ES-I3 (cell line): ENCODE measurements at regions not wholly inside any gene's neighbourhood (a gene's known extent, or its start where the extent isn't known, plus 50 kb on each side); places are given as distances from the start of the nearest gene placed in this dataset.
A peak's percentile ranks its signal among the peaks of the same experiment; 100 is the strongest.

Source experiments
- H3K36me3 ChIP-seq: 2 replicates; pipeline ENCODE4 v1.6.1; 2013; ENCODE audit warnings: mild to moderate bottlenecking, low read length, control low read depth, moderate library complexity; ENCODE audit not compliant: insufficient read depth
- H3K4me1 ChIP-seq: 2 replicates; pipeline ENCODE4 v1.6.1; 2013; ENCODE audit warnings: mild to moderate bottlenecking, control low read depth, low read length; ENCODE audit not compliant: insufficient read depth
- H3K9ac ChIP-seq: 2 replicates; pipeline ENCODE4 v1.6.1; 2013; ENCODE audit warnings: low read depth, mild to moderate bottlenecking, low read length, moderate library complexity
- H3K9me3 ChIP-seq: 2 replicates; pipeline ENCODE4 v1.6.1; 2013; ENCODE audit warnings: mild to moderate bottlenecking, low read length, moderate library complexity; ENCODE audit not compliant: control insufficient read depth, insufficient read depth

DNA sequence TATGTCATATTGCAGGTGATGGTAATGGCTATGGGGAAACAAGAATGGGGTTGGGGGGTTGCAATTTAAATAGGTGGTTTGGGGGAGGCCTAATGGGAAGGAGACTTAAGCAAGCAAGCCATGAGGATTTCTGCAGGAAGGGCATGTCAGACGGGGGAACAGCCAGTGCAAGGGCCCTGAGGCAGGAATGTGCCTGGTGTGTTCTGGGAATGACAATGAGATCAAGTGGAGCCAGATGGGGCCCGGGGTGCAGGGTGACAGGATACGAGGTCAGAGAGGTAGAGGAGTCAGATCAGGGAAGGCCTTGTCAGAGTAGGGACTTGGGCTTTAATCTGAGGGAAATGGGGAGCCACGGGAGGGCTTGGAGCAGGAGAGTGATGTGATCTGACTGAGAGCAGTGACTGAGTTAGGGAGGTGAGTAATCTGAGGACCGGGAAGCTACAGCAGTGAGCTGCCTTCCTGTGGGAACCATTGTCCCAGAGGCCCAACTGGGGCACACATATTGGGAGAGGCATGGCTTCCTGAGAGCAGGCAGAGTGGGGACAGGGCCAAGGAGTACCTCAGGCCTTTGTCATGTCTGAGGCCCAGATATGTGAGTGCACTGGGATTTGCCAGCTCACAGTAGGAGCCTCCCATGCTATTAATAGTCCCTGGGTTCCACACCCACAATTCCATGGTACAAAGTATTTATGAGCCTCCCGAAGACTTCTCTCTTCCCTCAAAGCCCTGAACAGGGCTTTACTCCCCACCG is 139.8 kb downstream of the BCOR start:
- Histone ChIP-seq H3K36me3 (no peaks in the 10 kb centered on the region), H3K4me1 (peaks cover 36% of the 10 kb centered on the region), H3K9me3 (no peaks in the 10 kb centered on the region), H3K9ac (no peak overlapping the region)

GRCh38 chrX:39958850-39959249 is 138.9 kb downstream of the BCOR start:
- H3K36me3 ChIP-seq: no peaks in the 10 kb centered on the region
- no peak overlapping the region for H3K9ac ChIP-seq
- no peaks in the 10 kb centered on the region for H3K9me3 ChIP-seq
- peaks cover 27% of the 10 kb centered on the region for H3K4me1 ChIP-seq

GRCh38 chrX:39960219-39960618 is 137.5 kb downstream of the BCOR start:
- Histone ChIP-seq H3K9ac (no peak overlapping the region), H3K4me1 (peaks cover 14% of the 10 kb centered on the region)

DNA sequence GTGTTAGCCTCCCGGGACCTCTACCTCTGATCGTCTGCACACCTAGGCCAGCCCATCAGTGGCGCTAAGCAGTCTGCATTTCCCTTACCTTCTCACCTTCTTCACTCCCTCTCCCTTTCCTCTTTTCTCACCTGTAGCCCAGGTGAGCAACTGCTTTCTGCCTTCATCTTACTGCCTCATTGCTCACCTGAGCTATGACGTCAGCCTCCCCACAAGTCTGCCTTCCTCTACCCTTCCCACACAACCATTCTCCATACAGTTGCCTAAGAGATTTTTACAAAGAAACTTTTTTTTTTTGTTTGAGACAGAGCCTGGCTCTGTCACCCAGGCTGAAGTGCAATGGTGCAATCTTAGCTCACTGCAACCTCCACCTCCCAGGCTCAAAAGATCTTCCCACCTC is 136.3 kb downstream of the BCOR start:
- H3K4me1 ChIP-seq: peaks cover 10% of the 10 kb centered on the region; the same call in 1 of the 2 replicates
- no peak overlapping the region for H3K9ac ChIP-seq
- H3K9me3 ChIP-seq: no peaks in the 10 kb centered on the region; the same call in 1 of the 2 replicates
- no peaks in the 10 kb centered on the region for H3K36me3 ChIP-seq

More at GRCh38 chrX:39960219-39960618, 137.5 kb downstream of the BCOR start:
- Histone ChIP-seq H3K36me3 (no peaks in the 10 kb centered on the region), H3K9me3 (no peaks in the 10 kb centered on the region; the same call in 1 of the 2 replicates)

GRCh38 chrX:39965051-39965573 is 132.6 kb downstream of the BCOR start:
- H3K4me1 ChIP-seq: peaks cover 26% of the 10 kb centered on the region; the same call in 1 of the 2 replicates
- no peaks in the 10 kb centered on the region for H3K36me3 ChIP-seq
- no peak overlapping the region for H3K9ac ChIP-seq
- no peaks in the 10 kb centered on the region; the same call in 1 of the 2 replicates for H3K9me3 ChIP-seq

DNA sequence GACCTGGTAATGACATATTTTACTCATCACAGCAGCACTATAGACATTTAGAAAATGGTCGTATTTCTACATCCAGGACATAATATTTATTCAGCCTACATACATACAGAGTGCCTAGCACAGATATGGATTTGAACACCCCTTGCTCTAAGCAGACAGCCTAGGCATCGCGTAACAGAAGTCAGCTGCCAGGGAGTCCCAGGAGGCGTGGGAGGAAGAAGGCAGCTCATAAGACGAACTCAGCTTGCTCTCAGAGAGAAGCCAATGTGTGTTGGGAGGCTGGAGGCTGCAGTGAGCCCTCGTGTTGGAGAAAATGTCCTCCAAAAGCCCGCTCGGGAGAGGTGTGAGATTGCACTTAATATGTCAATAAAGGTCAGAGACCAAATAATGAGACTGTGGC is 131.6 kb downstream of the BCOR start:
- peaks cover 26% of the 10 kb centered on the region; the same call in 1 of the 2 replicates for H3K4me1 ChIP-seq
- H3K36me3 ChIP-seq: no peaks in the 10 kb centered on the region
- no peak overlapping the region for H3K9ac ChIP-seq
- no peaks in the 10 kb centered on the region; the same call in 1 of the 2 replicates for H3K9me3 ChIP-seq

- Histone ChIP-seq H3K36me3 (no peaks in the 10 kb centered on the region), H3K4me1 (peaks cover 26% of the 10 kb centered on the region; the same call in 1 of the 2 replicates), H3K9ac (no peak overlapping the region), H3K9me3 (peaks cover 4% of the 10 kb centered on the region)
Observed at GRCh38 chrX:39967348-39967747, 130.4 kb downstream of the BCOR start.

DNA sequence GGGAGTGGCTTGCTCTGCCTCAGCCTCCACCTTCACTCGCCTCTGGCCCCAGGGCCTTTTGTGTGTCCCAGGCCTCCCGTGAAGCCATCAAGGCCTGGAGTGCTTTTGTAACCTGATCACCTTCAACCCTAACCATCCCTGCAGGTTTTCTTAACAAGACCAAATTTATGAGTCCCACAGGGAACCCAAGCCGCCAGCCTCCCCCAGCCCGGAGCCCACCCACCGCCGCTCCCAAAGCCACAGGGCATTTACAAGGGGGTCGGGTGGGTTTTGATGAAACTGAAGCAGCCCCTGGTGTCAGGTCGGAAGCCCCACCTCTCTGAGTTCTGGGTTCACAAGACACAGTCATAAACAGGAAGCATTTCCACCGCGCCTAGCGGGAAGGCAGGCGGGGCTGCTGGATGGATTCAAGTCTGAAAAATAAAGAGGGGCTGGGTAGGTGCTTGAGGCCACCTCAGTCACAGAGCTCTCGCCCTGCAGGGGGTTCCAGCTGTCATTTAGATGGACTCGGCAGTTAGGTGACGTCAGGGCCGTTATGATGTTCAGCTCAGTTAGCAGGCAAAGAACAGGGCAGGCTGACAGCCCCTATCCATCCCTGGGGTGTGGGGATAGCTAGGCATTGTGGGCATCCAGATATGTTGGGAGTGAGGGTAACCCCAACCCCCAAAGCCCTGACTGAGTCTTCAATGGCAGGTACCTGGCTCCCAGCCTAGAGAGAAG is 128.5 kb downstream of the BCOR start:
- Histone ChIP-seq H3K4me1 (peaks cover 32% of the 10 kb centered on the region; the same call in 1 of the 2 replicates), H3K9me3 (peaks cover 4% of the 10 kb centered on the region), H3K9ac (peak overlapping the region; percentile 7; the same call in 1 of the 2 replicates), H3K36me3 (no peaks in the 10 kb centered on the region)

- Histone ChIP-seq H3K9ac (no peak overlapping the region), H3K9me3 (peaks cover 4% of the 10 kb centered on the region), H3K36me3 (no peaks in the 10 kb centered on the region), H3K4me1 (peaks cover 39% of the 10 kb centered on the region)
Observed at GRCh38 chrX:39969819-39970504, 127.8 kb downstream of the BCOR start.

DNA sequence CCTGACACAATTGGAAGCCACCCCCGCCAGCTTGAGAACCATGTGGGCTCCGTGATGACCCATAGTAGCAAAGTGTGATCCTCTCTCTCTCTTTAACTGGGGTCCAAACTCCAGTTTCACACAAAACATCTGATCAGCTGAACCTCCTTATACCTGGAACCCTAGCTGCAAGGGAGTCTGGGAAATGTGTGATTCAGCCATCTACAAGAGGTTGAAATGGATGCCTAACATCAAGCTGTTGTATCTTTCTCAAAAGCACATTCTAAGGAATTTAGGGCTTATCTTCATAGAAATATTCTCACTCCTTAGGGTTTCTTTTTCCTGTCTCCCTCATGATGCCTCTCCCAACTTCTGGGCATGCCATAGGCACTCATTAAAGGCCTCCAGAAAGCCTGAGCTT is 126.0 kb downstream of the BCOR start:
- peaks cover 40% of the 10 kb centered on the region for H3K4me1 ChIP-seq
- H3K36me3 ChIP-seq: no peaks in the 10 kb centered on the region
- no peak overlapping the region for H3K9ac ChIP-seq
- H3K9me3 ChIP-seq: peaks cover 4% of the 10 kb centered on the region; the same call in 1 of the 2 replicates

DNA sequence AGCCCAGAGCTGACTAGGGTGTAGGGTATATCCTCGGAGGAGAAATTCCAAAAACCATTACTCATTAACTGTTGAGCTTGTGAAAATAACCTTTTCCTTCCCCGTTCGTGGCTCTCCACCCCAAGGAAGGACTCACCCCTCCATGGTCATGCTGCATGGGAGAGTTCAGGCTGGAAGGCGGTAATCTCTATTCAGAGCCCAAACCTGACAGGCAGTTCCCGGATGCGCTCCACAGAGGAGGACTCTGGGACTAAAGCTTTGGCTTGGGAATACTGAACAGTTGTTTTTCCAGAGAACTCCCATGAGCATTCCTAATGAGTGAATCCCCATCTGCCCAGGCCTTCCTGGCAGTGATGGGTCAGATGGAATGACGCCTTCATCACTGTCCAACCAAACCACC is 125.4 kb downstream of the BCOR start:
- Histone ChIP-seq H3K36me3 (no peaks in the 10 kb centered on the region), H3K4me1 (peaks cover 38% of the 10 kb centered on the region), H3K9ac (no peak overlapping the region), H3K9me3 (peaks cover 4% of the 10 kb centered on the region; the same call in 1 of the 2 replicates)

- peaks cover 4% of the 10 kb centered on the region; the same call in 1 of the 2 replicates for H3K9me3 ChIP-seq
- H3K36me3 ChIP-seq: no peaks in the 10 kb centered on the region
- H3K4me1 ChIP-seq: peaks cover 33% of the 10 kb centered on the region
- no peak overlapping the region for H3K9ac ChIP-seq
Observed at GRCh38 chrX:39973810-39974209, 123.9 kb downstream of the BCOR start.

DNA sequence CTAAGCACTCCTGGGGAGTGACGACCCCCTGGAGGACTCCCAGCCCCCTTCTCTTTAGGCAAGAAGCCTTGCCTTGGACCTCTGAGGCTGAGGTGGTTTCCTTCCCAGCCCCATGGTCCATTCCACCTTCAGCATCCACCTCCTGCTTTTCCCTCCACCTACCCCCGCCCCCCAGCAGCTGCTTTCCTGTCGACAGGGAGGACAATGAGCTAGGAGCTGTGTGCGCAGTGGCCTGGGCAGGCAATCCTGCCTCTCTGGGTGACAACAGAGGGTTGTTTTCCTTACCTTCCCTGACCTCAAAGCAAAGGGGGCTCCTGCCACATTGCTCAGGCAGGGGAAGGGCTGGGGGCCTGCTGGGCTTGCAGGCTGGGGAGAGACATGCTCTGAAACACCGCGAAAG is 123.5 kb downstream of the BCOR start:
- H3K9ac ChIP-seq: no peak overlapping the region
- no peaks in the 10 kb centered on the region for H3K36me3 ChIP-seq
- H3K4me1 ChIP-seq: peaks cover 31% of the 10 kb centered on the region
- peaks cover 4% of the 10 kb centered on the region; the same call in 1 of the 2 replicates for H3K9me3 ChIP-seq
